ENCODE measurements at regions not wholly inside any gene's neighbourhood (a gene's known extent, or its start where the extent isn't known, plus 50 kb on each side); places are given as distances from the start of the nearest gene placed in this dataset.

DNA sequence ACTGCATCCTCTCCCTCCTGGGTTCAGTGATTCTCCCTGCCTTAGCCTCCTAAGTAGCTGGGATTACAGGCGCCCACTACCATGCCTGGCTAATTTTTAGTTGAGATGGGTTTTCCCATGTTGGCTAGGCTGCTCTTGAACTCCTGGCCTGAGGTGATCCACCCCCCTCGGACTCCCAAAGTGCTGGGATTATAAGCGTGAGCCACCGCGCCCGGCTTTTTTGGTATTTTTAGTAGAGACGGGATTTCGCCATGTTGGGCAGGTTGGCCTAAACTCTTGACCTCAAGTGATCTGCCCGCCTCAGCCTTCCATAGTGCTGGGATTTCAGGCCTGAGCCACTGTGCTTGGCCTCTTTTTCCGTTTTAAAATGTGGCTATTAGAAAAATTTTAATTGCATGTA, 343.8 kb upstream of the RBFOX1 start:
- no peaks in the 10 kb centered on the region for H3K4me1 Mint-ChIP-seq
- no peak overlapping the region for H3K27ac Mint-ChIP-seq
- H3K27me3 Mint-ChIP-seq: no peaks in the 10 kb centered on the region
- H3K9me3 Mint-ChIP-seq: no peaks in the 10 kb centered on the region
- H3K4me3 Mint-ChIP-seq: no peak overlapping the region
- no peak for ATAC-seq (ENCODE audit: low read depth)
- no peak for DNase-seq (ENCODE audit: low spot score in 2 of 2)
- no peaks in the 10 kb centered on the region for H3K36me3 Mint-ChIP-seq

DNA sequence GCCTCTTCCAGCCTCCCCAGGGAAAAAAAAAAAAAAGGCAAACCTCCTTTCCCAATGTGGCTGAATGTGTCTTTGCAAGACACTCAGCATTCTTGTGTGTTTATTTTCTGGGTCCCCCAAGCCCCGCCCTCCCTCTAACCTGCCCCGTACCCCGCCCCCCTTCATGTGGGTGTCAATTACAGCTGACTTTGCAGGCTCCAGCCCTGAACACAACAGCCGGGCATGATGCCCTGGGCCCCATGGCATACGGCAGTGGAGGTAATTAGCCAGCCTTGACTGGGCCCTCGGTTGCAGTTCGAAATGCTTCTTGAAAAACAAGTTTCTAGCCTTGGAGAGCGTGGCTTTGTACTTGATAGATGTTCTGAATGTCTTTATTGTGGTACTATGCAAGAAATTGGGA, 354.7 kb upstream of the RBFOX1 start:
- Mint-ChIP-seq H3K4me1 (no peaks in the 10 kb centered on the region), H3K27ac (no peak overlapping the region), H3K9me3 (no peaks in the 10 kb centered on the region), H3K27me3 (no peaks in the 10 kb centered on the region), H3K36me3 (no peaks in the 10 kb centered on the region), H3K4me3 (no peak overlapping the region)
- no peak for DNase-seq (ENCODE audit: low spot score in 2 of 2)
- ATAC-seq (ENCODE audit: low read depth): no peak

DNA sequence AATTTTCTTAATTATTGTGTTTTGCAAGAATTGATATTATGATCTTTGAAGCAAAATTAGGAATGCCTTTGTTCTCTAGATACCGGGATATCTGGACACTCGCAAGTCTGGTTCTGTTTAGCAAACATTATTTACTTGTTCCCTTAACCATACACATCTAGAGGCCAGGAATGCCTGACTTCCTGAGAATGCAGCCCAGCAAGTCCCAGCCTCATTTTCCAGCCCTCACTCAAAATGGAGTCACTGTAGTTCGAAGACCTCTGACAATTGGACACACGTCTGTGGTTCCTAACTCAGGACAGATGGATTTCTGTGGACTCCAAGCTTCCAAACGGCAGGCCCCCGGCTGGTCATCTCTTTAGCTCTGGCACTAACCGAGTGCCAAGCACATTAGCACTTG, 355.4 kb upstream of the RBFOX1 start:
- no peak overlapping the region for H3K27ac Mint-ChIP-seq
- H3K9me3 Mint-ChIP-seq: peaks cover 3% of the 10 kb centered on the region
- no peaks in the 10 kb centered on the region for H3K36me3 Mint-ChIP-seq
- H3K27me3 Mint-ChIP-seq: no peaks in the 10 kb centered on the region
- H3K4me1 Mint-ChIP-seq: no peaks in the 10 kb centered on the region
- DNase-seq (ENCODE audit: low spot score in 2 of 2): no peak
- H3K4me3 Mint-ChIP-seq: no peak overlapping the region
- no peak for ATAC-seq (ENCODE audit: low read depth)

DNA sequence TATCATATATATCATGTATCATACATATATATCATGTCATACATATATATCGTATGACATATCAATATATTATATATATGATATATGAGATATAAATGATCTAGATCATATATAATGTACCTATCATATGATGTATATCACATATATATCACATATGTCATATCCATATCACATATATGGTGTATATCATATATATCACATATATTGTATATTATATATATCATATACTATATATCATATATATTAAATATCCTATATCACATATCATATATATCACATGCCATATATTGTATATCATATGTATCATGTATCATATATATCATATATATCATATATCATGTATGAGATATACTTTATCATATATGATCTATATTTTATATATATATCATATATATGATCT, 355.9 kb upstream of the RBFOX1 start:
- ATAC-seq (ENCODE audit: low read depth) (no peak), DNase-seq (ENCODE audit: low spot score in 2 of 2) (no peak)
- no peak overlapping the region for H3K27ac Mint-ChIP-seq
- no peaks in the 10 kb centered on the region for H3K36me3 Mint-ChIP-seq
- H3K4me1 Mint-ChIP-seq: no peaks in the 10 kb centered on the region
- H3K27me3 Mint-ChIP-seq: no peaks in the 10 kb centered on the region
- peaks cover 3% of the 10 kb centered on the region for H3K9me3 Mint-ChIP-seq
- H3K4me3 Mint-ChIP-seq: no peak overlapping the region

DNA sequence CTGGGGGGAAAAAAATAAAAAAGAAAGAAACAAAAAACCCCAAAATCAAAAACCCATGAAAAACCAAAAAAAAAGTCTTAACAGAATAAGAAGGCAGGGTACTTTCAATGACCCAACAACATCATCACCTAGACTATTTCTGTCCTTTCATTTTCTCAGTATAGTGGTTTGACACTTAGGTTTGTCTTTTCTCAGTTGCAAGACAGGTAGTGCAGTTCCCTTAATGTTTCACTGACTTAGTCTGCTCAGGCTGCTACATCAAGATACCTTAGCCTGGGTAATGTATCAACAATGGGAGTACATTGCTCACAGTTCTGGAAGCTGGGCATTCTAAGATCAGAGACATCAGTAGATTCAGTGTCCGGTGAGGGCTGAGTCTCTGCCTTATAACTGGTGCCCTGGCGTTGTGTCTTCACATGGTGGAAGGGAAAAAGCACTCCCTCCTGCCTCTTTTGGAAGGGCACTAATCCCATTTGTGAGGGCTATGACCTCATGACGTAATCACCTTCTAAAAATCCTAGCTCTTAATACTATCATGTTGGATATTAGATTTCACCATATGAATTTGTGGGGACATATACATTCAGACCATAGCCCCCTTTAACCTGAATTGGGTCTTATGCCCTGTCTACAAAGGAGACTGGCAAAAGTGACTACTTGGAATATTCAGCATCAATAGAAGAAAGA, 362.3 kb upstream of the RBFOX1 start:
- Mint-ChIP-seq H3K4me1 (no peaks in the 10 kb centered on the region), H3K9me3 (peaks cover 13% of the 10 kb centered on the region), H3K4me3 (no peak overlapping the region), H3K27ac (no peak overlapping the region), H3K27me3 (no peaks in the 10 kb centered on the region), H3K36me3 (no peaks in the 10 kb centered on the region)
- DNase-seq (ENCODE audit: low spot score in 2 of 2): no peak
- no peak for ATAC-seq (ENCODE audit: low read depth)

DNA sequence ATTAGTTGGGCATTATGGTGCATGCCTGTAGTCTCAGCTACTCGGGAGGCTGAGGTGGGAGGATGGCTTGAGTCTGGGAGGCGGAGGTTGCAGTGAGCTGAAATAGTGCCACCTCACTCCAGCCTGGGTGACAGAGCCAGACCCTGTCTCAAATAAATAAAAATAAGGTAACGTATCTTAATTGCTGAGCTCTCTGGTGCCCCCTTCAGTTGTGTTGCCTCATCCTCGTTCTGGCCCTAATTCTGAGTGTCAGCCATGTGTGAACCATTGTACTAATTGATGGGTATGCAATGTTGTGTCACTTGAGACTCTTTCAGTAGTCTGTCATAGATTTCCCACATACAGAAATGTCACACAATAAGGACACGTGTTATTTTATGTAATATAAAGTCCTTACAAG, 363.1 kb upstream of the RBFOX1 start:
- H3K4me3 Mint-ChIP-seq: no peak overlapping the region
- no peaks in the 10 kb centered on the region for H3K4me1 Mint-ChIP-seq
- H3K9me3 Mint-ChIP-seq: peaks cover 13% of the 10 kb centered on the region
- DNase-seq (ENCODE audit: low spot score in 2 of 2) (no peak), ATAC-seq (ENCODE audit: low read depth) (no peak)
- no peaks in the 10 kb centered on the region for H3K27me3 Mint-ChIP-seq
- H3K36me3 Mint-ChIP-seq: no peaks in the 10 kb centered on the region
- H3K27ac Mint-ChIP-seq: no peak overlapping the region

DNA sequence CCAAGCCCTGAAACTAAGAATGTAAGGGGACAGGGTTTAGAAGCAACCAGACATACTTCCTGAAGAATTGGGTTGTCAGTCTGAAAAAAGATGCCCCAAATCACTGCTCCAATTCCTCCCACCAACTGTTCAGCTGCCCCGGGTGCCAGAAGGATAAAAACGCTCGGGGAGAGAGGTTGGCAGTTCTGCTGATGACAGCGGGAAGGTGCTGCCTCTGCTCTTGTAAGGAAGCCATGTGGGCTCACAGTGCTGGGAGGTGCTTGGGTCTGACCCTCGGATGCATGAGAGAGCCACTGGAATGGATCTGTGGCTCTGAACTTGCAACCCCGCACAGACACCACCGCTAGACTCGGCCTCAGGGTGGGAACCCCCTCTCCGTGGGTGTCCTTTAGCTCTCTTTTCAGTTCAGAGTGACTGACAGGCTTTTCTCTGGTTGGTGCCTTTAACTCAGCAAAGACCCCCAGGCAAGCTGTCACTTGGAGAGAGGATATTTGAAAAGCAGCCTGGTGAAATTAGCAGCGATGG, 364.8 kb upstream of the RBFOX1 start:
- H3K4me3 Mint-ChIP-seq: no peak overlapping the region
- no peaks in the 10 kb centered on the region for H3K36me3 Mint-ChIP-seq
- no peak for DNase-seq (ENCODE audit: low spot score in 2 of 2)
- peaks cover 13% of the 10 kb centered on the region for H3K9me3 Mint-ChIP-seq
- no peaks in the 10 kb centered on the region for H3K27me3 Mint-ChIP-seq
- no peaks in the 10 kb centered on the region for H3K4me1 Mint-ChIP-seq
- no peak for ATAC-seq (ENCODE audit: low read depth)
- no peak overlapping the region for H3K27ac Mint-ChIP-seq

DNA sequence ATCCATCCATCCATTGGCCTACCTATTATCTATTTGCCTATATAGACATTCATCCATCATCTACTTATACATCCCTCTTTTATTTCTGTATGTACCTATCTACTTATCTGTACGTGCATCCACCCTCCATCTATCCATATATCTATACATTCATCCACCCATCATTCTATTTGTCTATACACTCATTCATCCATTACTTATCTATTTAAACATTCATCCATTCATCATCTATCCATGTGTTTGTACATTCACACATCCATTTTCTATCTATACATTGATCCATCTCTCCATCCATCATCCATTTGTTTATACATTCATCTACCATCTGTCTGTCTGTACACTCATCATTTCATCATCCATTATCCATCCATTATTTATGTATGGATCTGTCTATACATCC, 365.7 kb upstream of the RBFOX1 start:
- DNase-seq (ENCODE audit: low spot score in 2 of 2) (no peak), ATAC-seq (ENCODE audit: low read depth) (no peak)
- Mint-ChIP-seq H3K27ac (no peak overlapping the region), H3K4me1 (no peaks in the 10 kb centered on the region), H3K9me3 (peaks cover 11% of the 10 kb centered on the region), H3K36me3 (no peaks in the 10 kb centered on the region), H3K27me3 (no peaks in the 10 kb centered on the region), H3K4me3 (no peak overlapping the region)

DNA sequence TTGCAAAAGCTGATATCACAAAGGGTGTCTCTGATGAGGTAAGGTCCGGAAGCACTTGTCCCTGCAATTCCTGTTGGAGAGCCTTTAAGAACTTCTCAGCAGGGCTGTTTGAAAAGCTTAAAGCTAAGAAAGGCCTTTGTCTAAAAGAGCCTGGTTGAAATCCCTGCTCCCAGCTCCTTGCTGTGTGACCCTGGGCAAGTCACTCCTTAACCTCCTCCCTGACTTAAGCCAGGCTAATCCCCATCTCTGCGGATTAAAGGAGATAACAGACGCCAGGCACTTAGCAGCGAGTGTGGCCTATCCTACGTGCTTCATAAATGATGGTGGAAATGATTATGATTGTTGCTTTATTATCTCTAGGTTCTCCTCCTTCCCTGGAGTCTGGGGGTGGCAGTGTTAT, 368.0 kb upstream of the RBFOX1 start:
- DNase-seq (ENCODE audit: low spot score in 2 of 2) (no peak), ATAC-seq (ENCODE audit: low read depth) (no peak)
- no peaks in the 10 kb centered on the region for H3K27me3 Mint-ChIP-seq
- H3K27ac Mint-ChIP-seq: no peak overlapping the region
- H3K9me3 Mint-ChIP-seq: peaks cover 10% of the 10 kb centered on the region
- H3K4me1 Mint-ChIP-seq: no peaks in the 10 kb centered on the region
- H3K36me3 Mint-ChIP-seq: no peaks in the 10 kb centered on the region
- H3K4me3 Mint-ChIP-seq: no peak overlapping the region

DNA sequence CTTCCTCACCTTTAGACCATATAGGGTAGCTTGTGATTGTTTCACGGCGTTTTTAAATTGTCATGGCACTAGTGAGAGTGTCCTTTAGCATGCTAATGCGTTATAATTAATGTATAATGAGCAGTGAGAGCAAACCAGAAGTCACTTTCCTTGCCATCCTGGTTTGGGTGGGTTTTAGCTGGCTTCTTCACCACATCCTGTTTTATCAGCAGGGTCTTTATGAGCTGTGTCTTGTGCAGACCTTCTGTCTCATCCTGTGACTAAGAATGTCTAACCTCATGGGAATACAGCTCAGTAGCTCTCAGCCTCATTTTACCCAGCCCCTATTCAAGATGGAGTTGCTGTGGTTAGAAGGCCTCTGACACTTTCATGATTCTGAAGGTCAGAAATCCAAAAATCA, 370.9 kb upstream of the RBFOX1 start:
- no peaks in the 10 kb centered on the region for H3K4me1 Mint-ChIP-seq
- DNase-seq (ENCODE audit: low spot score in 2 of 2) (no peak), ATAC-seq (ENCODE audit: low read depth) (no peak)
- H3K27me3 Mint-ChIP-seq: no peaks in the 10 kb centered on the region
- no peak overlapping the region for H3K27ac Mint-ChIP-seq
- peaks cover 6% of the 10 kb centered on the region for H3K9me3 Mint-ChIP-seq
- no peak overlapping the region for H3K4me3 Mint-ChIP-seq
- H3K36me3 Mint-ChIP-seq: no peaks in the 10 kb centered on the region

DNA sequence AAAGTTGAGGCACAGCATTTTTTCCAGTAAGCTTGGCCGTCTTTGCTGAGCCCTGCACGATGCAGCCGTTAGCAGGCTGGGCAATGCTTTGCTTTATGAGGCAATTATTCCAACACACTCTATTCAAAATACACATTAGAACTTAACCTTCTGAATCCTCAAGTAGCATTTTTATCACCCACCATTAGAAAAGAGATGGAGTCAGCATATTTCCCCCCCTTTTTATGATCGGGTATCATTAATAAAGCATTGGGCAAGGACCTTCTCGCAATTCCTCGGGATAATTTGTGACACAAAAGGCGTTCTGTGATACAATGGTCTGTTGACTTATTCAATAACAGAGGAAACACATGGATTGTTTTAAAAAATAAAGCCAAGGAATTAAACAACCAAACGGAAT, 374.5 kb upstream of the RBFOX1 start:
- Mint-ChIP-seq H3K27me3 (no peaks in the 10 kb centered on the region), H3K27ac (no peak overlapping the region), H3K4me3 (no peak overlapping the region), H3K9me3 (peaks cover 3% of the 10 kb centered on the region), H3K36me3 (no peaks in the 10 kb centered on the region), H3K4me1 (no peaks in the 10 kb centered on the region)
- ATAC-seq (ENCODE audit: low read depth): no peak
- no peak for DNase-seq (ENCODE audit: low spot score in 2 of 2)

DNA sequence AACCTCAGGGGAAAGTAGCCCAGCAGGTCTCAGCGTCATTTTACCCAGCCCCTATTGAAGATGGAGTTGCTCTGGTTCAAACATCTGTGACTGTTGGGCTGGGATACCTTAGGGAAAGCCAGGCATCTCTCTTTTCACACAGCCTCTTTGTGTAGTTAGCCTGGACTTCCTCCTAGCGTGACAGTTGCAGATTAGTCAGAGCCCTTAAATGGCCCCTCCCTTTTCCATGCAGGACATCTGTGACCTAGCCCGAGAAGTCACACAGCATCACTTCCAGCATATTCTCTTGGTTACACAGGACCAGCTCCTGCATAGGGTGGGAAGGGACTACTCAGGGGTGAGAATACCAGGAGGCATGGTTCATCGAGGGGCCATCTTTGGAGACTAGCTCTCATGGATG, 375.0 kb upstream of the RBFOX1 start:
- DNase-seq (ENCODE audit: low spot score in 2 of 2): no peak
- Mint-ChIP-seq H3K27ac (no peak overlapping the region), H3K4me3 (no peak overlapping the region), H3K9me3 (peaks cover 3% of the 10 kb centered on the region), H3K4me1 (no peaks in the 10 kb centered on the region), H3K36me3 (no peaks in the 10 kb centered on the region), H3K27me3 (no peaks in the 10 kb centered on the region)
- ATAC-seq (ENCODE audit: low read depth): no peak

DNA sequence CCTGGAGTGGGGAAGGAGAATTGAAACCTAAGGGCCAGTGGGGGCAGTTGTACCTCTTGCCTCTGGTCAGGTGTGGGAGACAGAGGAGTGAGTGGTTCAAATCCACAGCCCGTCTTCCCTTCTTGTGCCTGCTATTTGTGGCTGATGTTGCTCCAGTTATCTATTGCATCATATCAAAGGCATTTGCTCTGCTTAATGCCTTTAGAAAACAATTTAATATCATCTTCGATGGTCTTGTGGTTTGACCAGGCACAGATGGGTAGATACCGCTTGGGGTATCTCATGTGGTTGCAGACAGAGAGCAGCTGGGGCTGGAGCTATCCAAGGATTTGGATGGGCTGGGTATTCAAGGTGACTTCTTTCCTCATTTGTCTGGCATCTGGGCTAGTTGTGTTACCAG, 376.1 kb upstream of the RBFOX1 start:
- DNase-seq (ENCODE audit: low spot score in 2 of 2) (no peak), ATAC-seq (ENCODE audit: low read depth) (no peak)
- no peak overlapping the region for H3K4me3 Mint-ChIP-seq
- H3K27me3 Mint-ChIP-seq: no peaks in the 10 kb centered on the region
- no peaks in the 10 kb centered on the region for H3K36me3 Mint-ChIP-seq
- peaks cover 2% of the 10 kb centered on the region for H3K9me3 Mint-ChIP-seq
- no peaks in the 10 kb centered on the region for H3K4me1 Mint-ChIP-seq
- H3K27ac Mint-ChIP-seq: no peak overlapping the region

DNA sequence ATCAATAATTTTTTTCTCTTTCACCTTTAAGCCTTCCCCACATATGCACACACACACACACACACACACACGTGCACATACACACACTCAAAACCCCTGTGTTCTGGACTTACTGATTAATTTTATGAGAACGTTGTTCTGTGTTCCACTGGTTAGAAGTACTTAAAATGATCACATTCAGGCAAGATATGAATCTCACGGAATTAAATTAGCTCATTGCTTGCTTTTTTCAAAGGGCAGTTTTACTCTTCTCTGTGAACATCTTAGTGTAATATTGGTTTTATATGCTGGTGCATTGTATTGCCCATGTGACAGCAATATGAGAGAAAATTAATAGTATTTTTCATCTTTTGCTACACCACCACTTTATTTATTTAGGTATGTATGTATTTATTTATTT, 377.3 kb upstream of the RBFOX1 start:
- Mint-ChIP-seq H3K9me3 (no peaks in the 10 kb centered on the region), H3K27me3 (no peaks in the 10 kb centered on the region), H3K36me3 (no peaks in the 10 kb centered on the region), H3K27ac (no peak overlapping the region), H3K4me1 (no peaks in the 10 kb centered on the region), H3K4me3 (no peak overlapping the region)
- DNase-seq (ENCODE audit: low spot score in 2 of 2) (no peak), ATAC-seq (ENCODE audit: low read depth) (no peak)

DNA sequence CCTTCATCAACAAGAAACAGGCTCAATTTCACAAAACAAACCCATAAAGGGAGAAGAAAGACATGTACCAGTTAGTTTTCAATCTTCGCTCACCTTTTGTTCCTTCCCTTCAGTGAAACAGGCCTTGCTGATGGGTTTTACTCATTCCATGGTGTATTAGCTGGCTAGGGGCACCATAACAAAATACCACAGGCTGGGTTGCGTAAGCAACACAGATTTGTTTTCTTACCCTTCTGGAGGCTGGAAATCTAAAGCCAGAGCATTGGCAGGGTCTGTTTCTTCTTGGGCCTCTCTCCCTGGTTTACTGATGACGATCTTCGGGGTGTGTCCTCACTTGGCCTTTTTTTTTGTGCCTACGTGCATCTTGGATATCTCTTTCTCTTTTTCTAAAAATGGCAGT, 383.4 kb upstream of the RBFOX1 start:
- Mint-ChIP-seq H3K36me3 (no peaks in the 10 kb centered on the region), H3K4me3 (no peak overlapping the region), H3K4me1 (no peaks in the 10 kb centered on the region), H3K9me3 (peaks cover 3% of the 10 kb centered on the region), H3K27me3 (no peaks in the 10 kb centered on the region), H3K27ac (no peak overlapping the region)
- DNase-seq (ENCODE audit: low spot score in 2 of 2) (no peak), ATAC-seq (ENCODE audit: low read depth) (no peak)

All from memory B cell (primary cell).